Tibial nerve (tissue), 4 donors: ENCODE measurements at regions not wholly inside any gene's neighbourhood (a gene's known extent, or its start where the extent isn't known, plus 50 kb on each side); places are given as distances from the start of the nearest gene placed in this dataset.

Experiments used
- EP300 ChIP-seq, 2 donors: sonication (generic); formaldehyde crosslinking; IDR thresholded peaks; one replicate each; pipeline ENCODE4 v1.6.1; 2017; ENCODE audit warnings: antibody characterized with exemption in 2 of 2, mild to moderate bottlenecking in 1 of 2
- TF ChIP-seq, protein P1 (sequence below), 5 experiments: fragments of 200-600 bp in 3 of 5; fragments of 450-650 bp in 2 of 5; sonication (generic) in 3 of 5; IDR thresholded peaks; one replicate each; pipeline ENCODE4 v1.5.1; 2016 to 2019; ENCODE audit warnings: antibody characterized with exemption in 5 of 5, mild to moderate bottlenecking in 3 of 5, moderate library complexity in 2 of 5

GRCh38 chr1:82785268-82785790 lies 984.6 kb downstream of the ADGRL2 start:
- TF ChIP-seq, protein P1, sequence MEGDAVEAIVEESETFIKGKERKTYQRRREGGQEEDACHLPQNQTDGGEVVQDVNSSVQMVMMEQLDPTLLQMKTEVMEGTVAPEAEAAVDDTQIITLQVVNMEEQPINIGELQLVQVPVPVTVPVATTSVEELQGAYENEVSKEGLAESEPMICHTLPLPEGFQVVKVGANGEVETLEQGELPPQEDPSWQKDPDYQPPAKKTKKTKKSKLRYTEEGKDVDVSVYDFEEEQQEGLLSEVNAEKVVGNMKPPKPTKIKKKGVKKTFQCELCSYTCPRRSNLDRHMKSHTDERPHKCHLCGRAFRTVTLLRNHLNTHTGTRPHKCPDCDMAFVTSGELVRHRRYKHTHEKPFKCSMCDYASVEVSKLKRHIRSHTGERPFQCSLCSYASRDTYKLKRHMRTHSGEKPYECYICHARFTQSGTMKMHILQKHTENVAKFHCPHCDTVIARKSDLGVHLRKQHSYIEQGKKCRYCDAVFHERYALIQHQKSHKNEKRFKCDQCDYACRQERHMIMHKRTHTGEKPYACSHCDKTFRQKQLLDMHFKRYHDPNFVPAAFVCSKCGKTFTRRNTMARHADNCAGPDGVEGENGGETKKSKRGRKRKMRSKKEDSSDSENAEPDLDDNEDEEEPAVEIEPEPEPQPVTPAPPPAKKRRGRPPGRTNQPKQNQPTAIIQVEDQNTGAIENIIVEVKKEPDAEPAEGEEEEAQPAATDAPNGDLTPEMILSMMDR (IDR thresholded peaks at IDR 0.05): no peak
- TF ChIP-seq EP300 (IDR thresholded peaks at IDR 0.05): no peak
